Endothelial cell of umbilical vein (primary cell): ENCODE measurements at regions not wholly inside any gene's neighbourhood (a gene's known extent, or its start where the extent isn't known, plus 50 kb on each side); places are given as distances from the start of the nearest gene placed in this dataset.

Source experiments
- BruUV-seq: library from RNA; stranded (reverse); fragments of 400-500 nt; replicated peaks from 2 replicates; lab custom pipeline; 2021; lab: Mats Ljungman, UMichigan
- CTCF ChIA-PET: fragments of 300-600, 350-600 bp; sonication (Branson Sonifier 250); formaldehyde crosslinking; loops from one replicate; lab custom pipeline; 2021; ENCODE audit warnings: antibody characterized with exemption, inconsistent platforms; lab: Charles Lee
- POLR2A ChIA-PET: fragments of 300-600, 350-600 bp; sonication (Branson Sonifier 250); formaldehyde crosslinking; loops from one replicate; lab custom pipeline; 2021; ENCODE audit warnings: antibody characterized with exemption, inconsistent platforms; lab: Charles Lee
- DNase-seq: peaks from one replicate; pipeline ENCODE4 v3.0.0-alpha.2; 2011; ENCODE audit warnings: low read depth, low spot score
- FAIRE-seq: peaks from 2 replicates; lab custom pipeline; 2011; peaks lifted over from hg19 to GRCh38; lab: Jason Lieb, UNC
- H2AFZ ChIP-seq: 2 replicates; pipeline ENCODE4 v1.6.0; 2012; ENCODE audit warnings: low read depth, low read length, control low read depth, inconsistent platforms
- H3K27ac ChIP-seq: 2 replicates; pipeline ENCODE4 v1.5.1; 2011; ENCODE audit warnings: low read depth, mild to moderate bottlenecking, control low read depth, low read length, moderate library complexity; ENCODE audit not compliant: insufficient read depth
- H3K27me3 ChIP-seq, 2 experiments: 2 replicates each; pipeline versions ENCODE4 v1.6.0 to v1.6.1; 2011; ENCODE audit warnings: low read length in 2 of 2, mixed read lengths in 1 of 2; ENCODE audit not compliant: control insufficient read depth in 2 of 2, insufficient read depth in 2 of 2
- H3K36me3 ChIP-seq, 2 experiments: 2 replicates in 1 of 2; 3 replicates in 1 of 2; pipeline ENCODE4 v1.5.1; 2011; ENCODE audit warnings: low read length in 2 of 2, mild to moderate bottlenecking in 1 of 2, moderate library complexity in 1 of 2; ENCODE audit not compliant: control insufficient read depth in 2 of 2, insufficient read depth in 2 of 2; ENCODE audit errors: extremely low read depth in 1 of 2
- H3K4me1 ChIP-seq: 3 replicates; pipeline ENCODE4 v1.5.1; 2011; ENCODE audit warnings: mild to moderate bottlenecking, low read length; ENCODE audit not compliant: control insufficient read depth, insufficient read depth; ENCODE audit errors: extremely low read depth
- H3K4me2 ChIP-seq: 2 replicates; pipeline ENCODE4 v1.6.1; 2011; ENCODE audit warnings: low read length, control low read depth, mixed read lengths; ENCODE audit not compliant: insufficient read depth
- H3K4me3 ChIP-seq, 3 experiments: fragments of 200-600 bp in 1 of 3; sonication (generic), shearing (Covaris generic) in 1 of 3; replicated peaks in 1 of 3; 2 replicates each; pipeline ENCODE4 v1.5.1; 2011 to 2016; ENCODE audit warnings: control low read depth in 3 of 3, low read length in 3 of 3, mild to moderate bottlenecking in 2 of 3, inconsistent platforms in 1 of 3, low read depth in 1 of 3, moderate library complexity in 1 of 3; ENCODE audit not compliant: insufficient read depth in 1 of 3
- H3K79me2 ChIP-seq: 2 replicates; pipeline ENCODE4 v1.6.0; 2012; ENCODE audit warnings: low read length, inconsistent platforms; ENCODE audit not compliant: control insufficient read depth, insufficient read depth
- H3K9ac ChIP-seq: replicated peaks from 2 replicates; pipeline ENCODE3; 2011; ENCODE audit warnings: low read length, control low read depth; ENCODE audit not compliant: insufficient read depth; ENCODE audit errors: extremely low read depth
- H3K9me1 ChIP-seq: replicated peaks from 3 replicates; pipeline ENCODE4 v1.6.0; 2011; ENCODE audit warnings: mild to moderate bottlenecking, low read length; ENCODE audit not compliant: control insufficient read depth, insufficient read depth; ENCODE audit errors: extremely low read depth
- H3K9me3 ChIP-seq: replicated peaks from 2 replicates; pipeline ENCODE4 v1.5.1; 2012; ENCODE audit warnings: low read length, inconsistent platforms; ENCODE audit not compliant: control insufficient read depth, insufficient read depth
- H4K20me1 ChIP-seq: replicated peaks from 2 replicates; pipeline ENCODE3; 2011; ENCODE audit warnings: mild to moderate bottlenecking, low read length; ENCODE audit not compliant: control insufficient read depth, insufficient read depth; ENCODE audit errors: extremely low read depth
- CTCF ChIP-seq, 2 donors: IDR thresholded peaks; 1 replicate in 1 of 2; 2 replicates in 1 of 2; pipeline ENCODE4 v1.5.1; 2011; ENCODE audit warnings: low read length in 2 of 2, mild to moderate bottlenecking in 2 of 2, moderate library complexity in 2 of 2, control low read depth in 1 of 2, inconsistent platforms in 1 of 2, low read depth in 1 of 2; ENCODE audit not compliant: insufficient read depth in 1 of 2; ENCODE audit errors: extremely low read depth in 1 of 2
- EZH2 ChIP-seq: IDR thresholded peaks from 2 replicates; pipeline ENCODE4 v1.6.1; 2012; ENCODE audit warnings: borderline replicate concordance, low read depth, mild to moderate bottlenecking, moderate library complexity, low read length, inconsistent platforms; ENCODE audit not compliant: severe bottlenecking
- FOS ChIP-seq: IDR thresholded peaks from 2 replicates; pipeline ENCODE4 v1.6.1; 2011; ENCODE audit warnings: mild to moderate bottlenecking, low read length, moderate library complexity, borderline replicate concordance; ENCODE audit not compliant: insufficient read depth
- GATA2 ChIP-seq: IDR thresholded peaks from 2 replicates; pipeline ENCODE4 v1.7.0; 2011; ENCODE audit warnings: low read depth, mild to moderate bottlenecking, moderate library complexity, mixed read lengths, low read length; ENCODE audit not compliant: insufficient read length, insufficient read depth
- JUN ChIP-seq: IDR thresholded peaks from 2 replicates; pipeline ENCODE4 v1.6.1; 2011; ENCODE audit warnings: borderline replicate concordance, low read depth; ENCODE audit not compliant: insufficient read length, insufficient read depth
- MAX ChIP-seq: IDR thresholded peaks from 2 replicates; pipeline ENCODE4 v1.6.1; 2011; ENCODE audit not compliant: insufficient read depth, insufficient read length
- MYC ChIP-seq: IDR thresholded peaks from one replicate; pipeline ENCODE4 v1.6.1; 2011; ENCODE audit warnings: mild to moderate bottlenecking, low read depth, low read length
- POLR2A ChIP-seq: IDR thresholded peaks from 2 replicates; pipeline ENCODE4 v1.6.1; 2012; ENCODE audit warnings: low read depth, mild to moderate bottlenecking, control low read depth, low read length
- POLR2AphosphoS5 ChIP-seq: IDR thresholded peaks from 2 replicates; pipeline ENCODE4 v1.6.1; 2012; ENCODE audit warnings: low read depth, mild to moderate bottlenecking, control low read depth, low read length, moderate library complexity; ENCODE audit not compliant: insufficient read depth
- dilution Hi-C: fragments of 300-500 bp; cut with MboI; formaldehyde crosslinking; loops from one replicate; pipeline ENCODE4 v1.15.0; 2019; ENCODE audit warnings: low sequenced_read_pairs; ENCODE audit not compliant: extremely low pct_ligation_motif_present
- intact Hi-C: fragments of 100-400 bp; cut with micrococcal nuclease; formaldehyde crosslinking; loops from one replicate; pipeline ENCODE4 v1.10.0; 2022

- H3K36me3 ChIP-seq = no peaks in the 10 kb centered on the region
- intact Hi-C loops = no loop called here
- H3K79me2 ChIP-seq = no peaks in the 10 kb centered on the region
- DNase-seq (no peak), FAIRE-seq (no peak)
- no peak overlapping the region for H2AFZ ChIP-seq
- dilution Hi-C loops = no loop called here
- no peak overlapping the region for H3K4me2 ChIP-seq
- H3K9ac ChIP-seq = no peak overlapping the region
- H3K9me1 ChIP-seq = no peaks in the 10 kb centered on the region
- ChIA-PET CTCF (no interaction called here), POLR2A (no interaction called here)
- TF ChIP-seq MAX = no peak
- no peak for TF ChIP-seq POLR2A
- TF ChIP-seq EZH2 = no peak
- TF ChIP-seq POLR2AphosphoS5 = no peak
- TF ChIP-seq MYC = no peak
- TF ChIP-seq FOS = no peak
- no peak for TF ChIP-seq GATA2
- TF ChIP-seq JUN = no peak
- no peak for TF ChIP-seq CTCF (IDR thresholded peaks at IDR 0.05; ENCODE audit: extremely low read depth in 1 of 2, insufficient read depth in 1 of 2, low read depth in 1 of 2, low read length in 2 of 2)
- peaks cover 0 to 6% of the 10 kb centered on the region in 2 experiments for H3K27me3 ChIP-seq
- BruUV-seq = no TSS peak
- no peaks in the 10 kb centered on the region for H3K9me3 ChIP-seq
- H4K20me1 ChIP-seq = no peaks in the 10 kb centered on the region
- no peaks in the 10 kb centered on the region for H3K4me1 ChIP-seq
- H3K4me3 ChIP-seq = no peak overlapping the region
- no peak overlapping the region for H3K27ac ChIP-seq
Observed at GRCh38 chr17:34437188-34437587, 74.2 kb upstream of the CCL1 start.
